HG03460 (cell line): ENCODE measurements at regions not wholly inside any gene's neighbourhood (a gene's known extent, or its start where the extent isn't known, plus 50 kb on each side); places are given as distances from the start of the nearest gene placed in this dataset.

Source experiments
- ATAC-seq: cut with Tn5 transposase; IDR thresholded peaks from one replicate; pipeline ENCODE4 v1.9.1; 2021; ENCODE audit not compliant: unreplicated experiment

DNA sequence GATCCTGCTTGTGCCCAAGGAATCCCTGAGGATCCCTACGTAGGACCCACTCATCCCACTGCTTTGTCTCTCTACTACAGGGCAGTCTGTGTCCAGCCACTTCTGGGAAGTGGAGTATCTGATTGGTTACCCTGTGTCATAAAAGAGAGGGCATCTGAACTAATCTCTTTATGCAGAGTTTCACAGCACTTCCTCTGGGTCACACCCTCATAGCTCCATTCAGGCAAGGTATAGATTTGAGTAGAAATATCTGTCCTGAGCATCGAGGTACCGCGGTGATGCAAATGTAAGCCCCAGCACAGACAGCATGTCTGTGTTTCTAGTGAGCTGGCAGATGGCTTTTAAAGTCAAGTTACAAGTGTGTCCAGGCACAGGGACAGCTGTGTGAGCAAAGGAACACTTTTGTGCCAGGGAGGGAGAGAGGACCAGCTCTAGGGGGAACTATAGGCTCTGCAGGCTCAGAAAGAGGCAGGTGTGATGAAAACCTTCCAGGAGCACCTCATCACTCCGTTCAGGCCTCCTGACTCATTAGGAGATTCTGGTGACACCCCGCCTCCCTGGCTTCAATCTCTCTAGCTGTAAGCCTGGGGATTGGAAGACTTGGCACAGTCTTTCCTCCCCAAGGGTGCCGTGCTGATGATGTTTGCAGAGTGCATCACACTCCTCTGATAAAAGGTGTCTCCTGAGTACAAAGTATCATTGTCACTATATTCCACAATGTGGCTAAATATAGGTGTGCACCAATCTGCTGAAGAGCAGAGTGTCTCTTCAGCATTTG lies 84.3 kb upstream of the UBL3 start:
- no peak for ATAC-seq

DNA sequence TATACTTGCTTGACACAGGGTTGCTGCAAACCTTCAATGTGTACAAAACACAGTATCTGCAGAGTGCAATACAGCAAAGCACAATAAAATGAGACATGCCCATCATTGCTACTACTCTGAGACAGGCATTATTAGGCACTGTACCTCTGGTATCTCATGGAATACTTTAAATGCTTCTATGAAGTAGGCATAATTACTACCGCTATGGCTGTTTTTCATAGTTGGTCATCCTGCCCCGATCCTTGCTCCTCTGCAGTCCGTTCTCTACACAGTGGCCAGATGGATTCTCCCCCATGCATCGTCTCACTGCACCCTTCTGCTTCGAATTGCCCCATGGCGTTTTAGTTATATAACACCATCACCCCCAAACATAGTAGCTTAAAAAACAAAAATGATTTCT lies 83.0 kb upstream of the UBL3 start:
- no peak for ATAC-seq

- ATAC-seq = no peak
Observed at GRCh38 chr13:29931696-29932095, 81.3 kb upstream of the UBL3 start.

- ATAC-seq = no peak
Observed at GRCh38 chr13:29929062-29929847, 78.8 kb upstream of the UBL3 start.

DNA sequence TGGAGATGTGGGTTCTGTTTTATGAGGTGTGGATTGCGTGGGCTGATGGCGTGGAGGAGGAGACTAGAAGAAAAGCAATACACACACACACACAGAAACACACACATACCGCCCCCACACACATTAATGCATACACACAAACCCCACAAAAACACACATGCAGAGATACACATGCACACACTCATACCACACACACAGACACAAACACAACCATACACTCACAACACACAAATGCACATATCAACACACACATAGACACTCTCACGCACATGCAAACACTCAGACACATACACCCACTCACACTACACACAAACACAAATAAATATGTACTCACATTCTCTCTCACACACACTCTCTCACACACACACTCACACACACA lies 75.7 kb upstream of the UBL3 start:
- ATAC-seq = no peak

DNA sequence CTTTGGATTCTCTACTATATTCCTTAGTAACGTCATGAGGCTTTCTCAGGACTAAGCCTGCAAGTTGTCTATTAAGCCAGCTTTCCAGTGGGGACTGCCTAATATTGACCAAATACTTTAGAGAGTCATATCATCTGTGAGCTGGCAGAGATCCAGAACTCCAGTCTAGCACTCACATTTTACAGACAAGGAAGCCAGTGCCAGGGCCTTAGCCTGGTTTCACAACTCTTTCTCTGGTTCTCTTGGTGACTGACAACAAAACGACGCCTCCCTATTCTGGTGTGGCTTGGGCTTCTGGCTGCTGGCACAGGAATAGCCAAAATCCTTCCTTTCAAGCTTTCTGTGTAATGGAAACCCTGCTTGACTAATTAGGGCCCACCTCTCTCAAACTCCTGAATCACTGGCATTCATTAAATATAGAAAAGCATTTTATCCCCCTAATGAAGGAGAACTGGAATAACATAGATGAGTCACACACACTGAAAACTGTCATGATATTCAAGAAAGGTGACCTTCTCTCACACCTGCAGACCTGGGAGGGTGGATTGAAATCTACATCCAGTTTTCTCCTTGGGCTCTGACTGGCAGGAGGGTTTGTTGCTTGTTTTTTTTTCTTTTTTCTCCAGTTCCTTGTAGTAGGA lies 75.2 kb upstream of the UBL3 start:
- ATAC-seq = no peak

DNA sequence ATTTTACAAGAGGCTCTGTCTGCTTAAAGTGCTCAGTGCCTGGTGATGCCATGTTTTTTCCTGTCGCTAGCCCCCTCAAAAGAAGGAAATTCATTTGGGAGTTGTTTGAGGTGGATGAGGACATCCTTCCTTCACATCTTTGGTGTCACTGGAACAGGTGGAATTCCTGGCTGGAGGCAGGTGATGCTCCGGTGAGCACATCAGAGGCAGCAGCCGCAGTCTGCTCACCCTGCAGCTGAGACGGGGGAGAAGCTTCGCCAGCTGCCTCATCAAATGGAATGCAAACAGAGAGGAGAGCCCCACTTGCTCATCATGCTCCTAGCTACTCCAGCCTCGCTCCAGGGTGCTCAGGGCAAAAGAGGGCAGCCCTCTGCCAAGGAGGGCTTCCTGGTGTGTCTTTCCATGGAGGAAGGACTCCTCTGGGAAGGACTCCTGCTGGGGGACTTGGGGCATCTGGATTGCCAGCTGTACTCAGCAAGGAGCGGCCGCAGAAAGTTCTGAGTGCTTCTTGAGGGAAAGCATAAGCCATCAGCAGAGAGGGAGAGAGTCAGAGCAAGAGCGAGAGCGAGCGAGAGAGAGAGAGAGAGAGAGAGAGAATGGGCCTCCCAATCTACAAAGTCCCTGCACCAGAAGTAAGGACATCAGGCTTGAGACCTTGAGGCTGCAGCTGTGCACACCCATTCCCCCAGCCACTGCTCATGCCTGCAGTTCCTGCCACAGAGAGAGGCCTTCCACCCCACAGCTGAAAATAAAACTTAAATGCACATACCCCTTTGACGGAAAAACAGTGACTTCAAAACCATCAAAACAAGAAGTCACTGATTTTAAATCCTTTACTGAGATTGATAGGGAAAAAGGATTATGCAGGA lies 74.3 kb upstream of the UBL3 start:
- no peak for ATAC-seq

- no peak for ATAC-seq
Observed at GRCh38 chr13:29923554-29924481, 73.4 kb upstream of the UBL3 start.

GRCh38 chr13:29922896-29923295 lies 72.5 kb upstream of the UBL3 start:
- no peak for ATAC-seq

- ATAC-seq = no peak
Observed at GRCh38 chr13:29922281-29922821, 71.9 kb upstream of the UBL3 start.

- no peak for ATAC-seq
Observed at GRCh38 chr13:29921542-29921941, 71.1 kb upstream of the UBL3 start.

- ATAC-seq = no peak
Observed at GRCh38 chr13:29920025-29920643, 69.7 kb upstream of the UBL3 start.

- no peak for ATAC-seq
Observed at GRCh38 chr13:29918845-29919244, 68.4 kb upstream of the UBL3 start.

- ATAC-seq = no peak
Observed at GRCh38 chr13:29917650-29918049, 67.2 kb upstream of the UBL3 start.

DNA sequence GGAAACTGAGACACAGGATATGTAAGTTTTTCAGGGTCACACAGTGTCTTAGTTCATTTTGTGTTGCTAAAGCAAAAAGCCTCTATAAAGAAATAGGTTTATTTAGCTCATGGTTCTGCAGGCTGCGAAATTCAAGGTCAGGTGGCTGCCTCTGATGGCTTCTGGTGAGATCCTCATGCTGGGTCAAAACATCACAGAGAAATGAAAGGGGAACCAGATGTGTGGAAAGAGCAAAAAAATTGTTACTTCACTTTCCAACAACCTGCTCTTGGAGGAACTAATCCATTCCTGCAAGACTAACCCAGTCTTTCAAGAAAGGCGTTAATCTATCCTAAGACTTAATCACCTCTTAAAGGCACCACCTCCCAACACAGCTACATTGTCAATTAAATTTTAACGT lies 64.2 kb upstream of the UBL3 start:
- no peak for ATAC-seq

DNA sequence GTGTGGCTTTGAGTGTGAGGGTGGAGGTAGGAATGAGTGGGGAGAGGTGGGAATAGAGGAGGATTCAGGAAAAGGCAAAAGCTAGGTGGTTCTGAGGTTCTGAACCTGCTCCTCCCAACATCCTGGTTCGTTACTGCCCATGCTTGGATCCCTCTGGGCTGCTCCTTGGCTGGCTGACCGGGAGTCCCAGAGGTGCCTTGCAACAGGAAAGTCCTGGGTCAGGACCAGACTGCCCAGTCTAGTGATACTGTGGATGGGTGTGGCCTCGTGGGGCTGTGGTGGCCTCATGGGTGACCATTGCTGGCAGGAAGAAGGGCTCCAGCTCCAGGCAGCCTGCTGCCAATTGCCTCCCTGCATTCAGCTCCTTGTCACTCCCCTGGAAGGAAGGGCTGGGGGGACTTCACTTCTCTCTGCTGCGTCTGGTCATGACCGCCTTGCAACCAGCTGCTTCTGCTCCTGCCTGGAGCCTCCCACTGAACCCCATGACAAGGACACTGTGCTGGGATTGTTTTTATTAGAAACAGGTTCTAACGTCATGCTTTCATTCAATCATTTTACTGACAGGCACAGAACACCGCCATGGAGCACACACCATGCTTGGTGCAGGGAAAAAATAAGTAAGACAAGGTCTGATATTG lies 61.5 kb upstream of the UBL3 start:
- no peak for ATAC-seq

- no peak for ATAC-seq
Observed at GRCh38 chr13:29909975-29910674, 59.7 kb upstream of the UBL3 start.

GRCh38 chr13:29909081-29909730 lies 58.8 kb upstream of the UBL3 start:
- no peak for ATAC-seq
